ENCODE measurements at regions not wholly inside any gene's neighbourhood (a gene's known extent, or its start where the extent isn't known, plus 50 kb on each side); places are given as distances from the start of the nearest gene placed in this dataset.

DNA sequence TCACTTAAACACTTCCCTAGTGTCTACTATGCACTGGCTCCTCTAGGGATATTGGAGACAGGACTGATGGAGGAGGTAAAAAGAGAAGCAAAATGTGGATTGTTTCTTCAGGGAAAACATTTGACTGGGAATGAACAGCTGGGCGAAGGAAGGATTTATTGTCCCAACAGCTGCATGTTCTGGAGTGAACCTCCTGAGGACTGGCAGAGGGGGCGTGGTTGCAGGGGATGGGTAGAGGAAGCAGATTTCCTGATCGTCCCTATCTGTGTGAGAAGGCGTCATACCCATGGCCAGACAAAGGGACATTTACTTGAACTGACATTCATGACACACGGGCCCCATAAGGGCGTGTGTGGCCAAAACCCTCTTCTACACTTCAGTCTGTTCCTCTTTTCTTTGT lies 321.5 kb downstream of the MAP2K4 start:
- H3K4me3 ChIP-seq (ENCODE audit: low read depth, low read length): no peak overlapping the region
- DNase-seq (ENCODE audit: low read depth): no peak
- TF ChIP-seq CTCF (IDR thresholded peaks at IDR 0.05; ENCODE audit: insufficient read depth, low read depth, low read length, missing control alignments): no peak

DNA sequence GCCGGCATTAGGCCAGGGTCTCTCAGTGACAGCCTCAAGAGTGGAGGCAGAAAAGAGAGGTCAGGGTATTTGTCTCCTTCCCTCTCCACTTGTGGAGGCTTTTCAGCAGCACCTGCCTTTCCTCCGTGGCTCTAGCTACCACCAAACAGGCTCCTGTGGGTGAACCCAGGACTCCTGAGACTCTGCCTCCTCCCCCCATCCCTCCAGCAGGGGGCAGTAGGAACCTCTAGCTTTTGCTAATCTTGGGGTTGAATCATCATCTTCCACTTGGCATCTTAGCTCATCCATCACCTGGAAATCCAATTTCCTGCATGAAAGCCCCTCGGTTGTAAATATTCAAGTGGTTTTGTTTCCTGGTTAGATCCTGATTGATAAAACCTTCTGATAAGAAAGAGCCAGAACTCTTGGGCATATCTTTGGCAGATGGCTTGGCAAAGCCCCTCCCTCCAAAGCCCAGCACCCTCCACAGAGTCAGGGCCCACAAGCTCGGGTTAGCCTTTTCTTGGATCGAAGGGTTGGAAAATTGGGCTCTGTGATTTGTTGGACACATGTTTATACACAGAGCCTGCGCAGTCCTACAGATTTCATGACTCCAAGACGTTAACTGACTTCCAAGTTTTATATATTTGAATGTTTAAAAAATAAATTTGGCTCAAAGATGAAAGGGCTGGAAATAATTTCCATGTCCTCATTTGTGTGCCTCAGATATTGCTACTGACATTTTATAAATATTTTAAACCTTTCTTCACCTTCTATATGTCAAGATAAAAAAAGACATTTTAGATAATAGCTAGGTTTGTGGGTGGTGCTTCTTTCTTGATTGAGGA lies 322.1 kb downstream of the MAP2K4 start:
- peak; percentile 61 for DNase-seq (ENCODE audit: low read depth)
- H3K4me3 ChIP-seq (ENCODE audit: low read depth, low read length): no peak overlapping the region
- peak; percentile 72 for TF ChIP-seq CTCF (IDR thresholded peaks at IDR 0.05; ENCODE audit: insufficient read depth, low read depth, low read length, missing control alignments)

GRCh38 chr17:12348476-12348875 lies 317.2 kb upstream of the MYOCD start:
- H3K4me3 ChIP-seq (ENCODE audit: low read depth, low read length): no peak overlapping the region
- no peak for DNase-seq (ENCODE audit: low read depth)

GRCh38 chr17:12349297-12349696 lies 316.4 kb upstream of the MYOCD start:
- no peak overlapping the region for H3K4me3 ChIP-seq (ENCODE audit: low read depth, low read length)
- TF ChIP-seq CTCF (IDR thresholded peaks at IDR 0.05; ENCODE audit: insufficient read depth, low read depth, low read length, missing control alignments): no peak
- no peak for DNase-seq (ENCODE audit: low read depth)

More at GRCh38 chr17:12348476-12348875, 317.2 kb upstream of the MYOCD start:
- TF ChIP-seq CTCF (IDR thresholded peaks at IDR 0.05; ENCODE audit: insufficient read depth, low read depth, low read length, missing control alignments): no peak

DNA sequence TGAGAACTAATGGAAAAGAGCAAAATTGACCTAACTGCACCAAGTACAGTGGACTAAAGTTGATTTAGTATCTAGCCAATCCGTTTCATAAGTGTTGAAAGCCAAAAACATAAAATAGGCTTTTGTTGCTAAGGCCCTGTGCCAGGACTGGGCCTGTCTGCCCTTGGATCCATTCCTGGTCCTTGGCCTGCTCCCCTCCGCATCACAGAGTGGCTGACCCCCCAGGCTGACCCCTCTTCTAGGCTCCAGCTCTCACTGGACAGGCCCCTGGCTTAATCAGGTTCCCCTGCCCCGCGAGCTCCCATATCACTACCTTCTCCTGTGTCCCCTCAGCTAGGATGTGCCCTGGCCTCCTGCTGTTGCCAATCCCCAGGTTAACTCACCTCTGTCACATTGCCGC lies 313.6 kb upstream of the MYOCD start:
- TF ChIP-seq CTCF (IDR thresholded peaks at IDR 0.05; ENCODE audit: insufficient read depth, low read depth, low read length, missing control alignments): no peak
- DNase-seq (ENCODE audit: low read depth): no peak
- H3K4me3 ChIP-seq (ENCODE audit: low read depth, low read length): no peak overlapping the region

DNA sequence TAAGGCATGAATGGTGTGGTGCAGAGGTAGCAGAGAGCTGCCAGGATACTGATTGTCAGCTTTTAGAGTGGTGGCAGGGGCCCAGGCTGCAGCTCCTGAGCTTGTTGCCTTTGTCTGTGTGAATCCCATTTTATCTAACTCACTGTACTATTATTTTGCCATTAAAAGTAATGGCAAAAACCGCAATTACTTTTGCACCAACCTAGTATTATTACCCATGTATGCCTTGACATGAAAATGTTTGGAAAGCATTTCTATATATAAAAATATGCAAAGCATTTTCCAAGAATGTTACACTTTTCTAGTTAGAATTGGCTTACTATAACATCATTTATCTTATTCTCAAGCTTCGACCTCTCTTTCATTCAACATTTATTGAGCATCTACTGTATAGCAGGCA lies 308.1 kb upstream of the MYOCD start:
- no peak for TF ChIP-seq CTCF (IDR thresholded peaks at IDR 0.05; ENCODE audit: insufficient read depth, low read depth, low read length, missing control alignments)
- no peak overlapping the region for H3K4me3 ChIP-seq (ENCODE audit: low read depth, low read length)
- no peak for DNase-seq (ENCODE audit: low read depth)

DNA sequence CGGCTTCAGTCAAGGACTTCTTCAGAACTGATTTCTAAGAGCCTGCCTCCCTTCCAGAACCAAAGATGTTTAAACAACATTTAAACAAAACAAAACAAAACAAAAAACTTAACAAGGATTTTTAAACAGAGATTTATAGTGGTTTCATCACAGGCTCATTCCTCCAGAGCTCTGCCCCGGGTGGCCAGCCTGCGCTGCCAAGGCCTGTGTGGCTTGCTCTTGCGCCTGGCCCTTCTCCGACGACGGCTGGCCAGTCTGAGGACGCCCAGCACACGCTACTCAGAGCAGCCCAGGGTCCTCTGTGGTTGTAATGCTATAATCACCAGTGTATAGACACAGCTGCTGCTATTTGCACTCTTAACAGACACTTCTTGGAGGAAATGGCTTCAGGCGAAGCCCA lies 307.2 kb upstream of the MYOCD start:
- TF ChIP-seq CTCF (IDR thresholded peaks at IDR 0.05; ENCODE audit: insufficient read depth, low read depth, low read length, missing control alignments): no peak
- DNase-seq (ENCODE audit: low read depth): no peak
- no peak overlapping the region for H3K4me3 ChIP-seq (ENCODE audit: low read depth, low read length)

Data from GM12865 (cell line).